ENCODE measurements at regions not wholly inside any gene's neighbourhood (a gene's known extent, or its start where the extent isn't known, plus 50 kb on each side); places are given as distances from the start of the nearest gene placed in this dataset.

GRCh38 chr4:22949161-22949855 lies 256.6 kb downstream of the GBA3 start:
- no peak for TF ChIP-seq CTCF (IDR thresholded peaks at IDR 0.05; ENCODE audit: low read depth, low read length, missing input control)
- no peak for TF ChIP-seq MAX (IDR thresholded peaks at IDR 0.05)
- no peak for TF ChIP-seq YY1 (IDR thresholded peaks at IDR 0.05)
- TF ChIP-seq EGR1 (IDR thresholded peaks at IDR 0.05; ENCODE audit: low read depth in 2 of 2), result no peak
- no peak for TF ChIP-seq ATF3 (IDR thresholded peaks at IDR 0.05)
- no peak for TF ChIP-seq HNF4A (conservative IDR thresholded peaks at IDR 0.05)
- TF ChIP-seq TAF1 (conservative IDR thresholded peaks at IDR 0.05), result no peak
- TF ChIP-seq ZBTB33 (IDR thresholded peaks at IDR 0.05), result no peak
- TF ChIP-seq JUND (IDR thresholded peaks at IDR 0.05), result no peak
- no peak for TF ChIP-seq GABPA (IDR thresholded peaks at IDR 0.05 in 1 of 2, conservative IDR thresholded peaks at IDR 0.05 in 1 of 2)
- TF ChIP-seq REST (IDR thresholded peaks at IDR 0.05), result no peak
- no peak for TF ChIP-seq RAD21 (IDR thresholded peaks at IDR 0.05)
- TF ChIP-seq FOXA1 (IDR thresholded peaks at IDR 0.05), result no peak
- TF ChIP-seq SP1 (IDR thresholded peaks at IDR 0.05), result no peak
- TF ChIP-seq NR2F2 (IDR thresholded peaks at IDR 0.05), result no peak
- no peak for TF ChIP-seq RXRA (IDR thresholded peaks at IDR 0.05)
- no peak for DNase-seq (ENCODE audit: low spot score)
- H3K27me3 ChIP-seq (ENCODE audit: control insufficient read depth in 4 of 4, insufficient read depth in 4 of 4, low read length in 3 of 4), result no peaks in the 10 kb centered on the region
- WGBS, result 89% methylated on average over 6 of the region's 6 CpGs
- no peak overlapping the region for H3K4me3 ChIP-seq (ENCODE audit: low read depth in 1 of 3, low read length in 3 of 3)
- H3K36me3 ChIP-seq (ENCODE audit: control insufficient read depth in 4 of 4, insufficient read depth in 3 of 4, low read depth in 1 of 4, low read length in 3 of 4), result no peaks in the 10 kb centered on the region
- H3K9ac ChIP-seq (ENCODE audit: low read depth in 1 of 2, low read length in 2 of 2), result no peak overlapping the region
- H3K9me3 ChIP-seq (ENCODE audit: control insufficient read depth in 4 of 4, low read length in 3 of 4), result no peaks in the 10 kb centered on the region
- H3K27ac ChIP-seq (ENCODE audit: low read depth in 1 of 2, low read length in 2 of 2), result no peak overlapping the region
- no peaks in the 10 kb centered on the region for H3K4me1 ChIP-seq (ENCODE audit: control insufficient read depth in 4 of 4, insufficient read depth in 4 of 4, low read length in 3 of 4)
